IMR-90 (cell line): ENCODE measurements at regions not wholly inside any gene's neighbourhood (a gene's known extent, or its start where the extent isn't known, plus 50 kb on each side); places are given as distances from the start of the nearest gene placed in this dataset.

Experiments used
- ATAC-seq: fragments of 200-7000 bp; cut with Tn5 transposase; 2 replicates; pipeline ENCODE4 v1.9.1; 2020; ENCODE audit warnings: low read depth, mild to moderate bottlenecking, moderate library complexity
- BruUV-seq: library from RNA; stranded (reverse); fragments of 400-500 nt; replicated peaks from 2 replicates; lab custom pipeline; 2021; lab: Mats Ljungman, UMichigan
- CTCF ChIA-PET: fragments of 300-600 bp; formaldehyde crosslinking; extraction: SDS; loops from one replicate; lab custom pipeline; 2021; ENCODE audit warnings: antibody characterized with exemption; lab: Yijun Ruan, JAX
- POLR2A ChIA-PET: fragments of 300-600 bp; sonication (Branson Sonifier 250); formaldehyde crosslinking; loops from one replicate; lab custom pipeline; 2022; ENCODE audit warnings: antibody characterized with exemption; ENCODE audit not compliant: unreplicated experiment; lab: Charles Lee
- DNase-seq: peaks from one replicate; pipeline ENCODE4 v3.0.0; 2013
- H2AFZ ChIP-seq: replicated peaks from 2 replicates; pipeline ENCODE3; 2013; ENCODE audit warnings: low read length, mild to moderate bottlenecking; ENCODE audit not compliant: poor library complexity
- H2AK5ac ChIP-seq: 2 replicates; pipeline ENCODE4 v1.6.1; 2013; ENCODE audit warnings: low read depth, low read length, inconsistent platforms
- H2AK9ac ChIP-seq: replicated peaks from 2 replicates; pipeline ENCODE3; 2013; ENCODE audit warnings: mild to moderate bottlenecking, low read depth, low read length, moderate library complexity; ENCODE audit not compliant: poor library complexity
- H2BK120ac ChIP-seq: 2 replicates; pipeline ENCODE4 v1.6.1; 2013; ENCODE audit warnings: low read depth, low read length, inconsistent platforms
- H2BK15ac ChIP-seq: 3 replicates; pipeline ENCODE4 v1.6.1; 2013; ENCODE audit warnings: low read depth, low read length, inconsistent platforms
- H2BK20ac ChIP-seq: 2 replicates; pipeline ENCODE4 v1.6.1; 2013; ENCODE audit warnings: low read depth, mild to moderate bottlenecking, inconsistent platforms, low read length, moderate library complexity
- H2BK5ac ChIP-seq: 2 replicates; pipeline ENCODE4 v1.6.1; 2013; ENCODE audit warnings: mild to moderate bottlenecking, low read depth, low read length, inconsistent platforms; ENCODE audit not compliant: poor library complexity, severe bottlenecking
- H3K14ac ChIP-seq: replicated peaks from 2 replicates; pipeline ENCODE4 v1.6.1; 2013; ENCODE audit warnings: low read depth, low read length, inconsistent platforms
- H3K18ac ChIP-seq: 2 replicates; pipeline ENCODE4 v1.6.1; 2013; ENCODE audit warnings: low read depth, low read length, control low read depth
- H3K23ac ChIP-seq: 2 replicates; pipeline ENCODE4 v1.6.1; 2013; ENCODE audit warnings: low read depth, low read length, inconsistent platforms
- H3K27ac ChIP-seq: 2 replicates; pipeline ENCODE4 v1.5.1; 2013; ENCODE audit warnings: mild to moderate bottlenecking, control low read depth, low read length; ENCODE audit not compliant: insufficient read depth
- H3K27me3 ChIP-seq: 2 replicates; pipeline ENCODE4 v1.6.1; 2013; ENCODE audit warnings: low read length; ENCODE audit not compliant: control insufficient read depth, insufficient read depth
- H3K36me3 ChIP-seq: 2 replicates; pipeline ENCODE4 v1.6.1; 2013; ENCODE audit warnings: low read length, mixed read lengths; ENCODE audit not compliant: control insufficient read depth, insufficient read depth
- H3K4ac ChIP-seq: 2 replicates; pipeline ENCODE4 v1.6.1; 2013; ENCODE audit warnings: low read depth, low read length, inconsistent platforms
- H3K4me1 ChIP-seq: 2 replicates; pipeline ENCODE4 v1.6.1; 2013; ENCODE audit warnings: low read length, mixed read lengths; ENCODE audit not compliant: control insufficient read depth, insufficient read depth
- H3K4me2 ChIP-seq: 2 replicates; pipeline ENCODE4 v1.6.1; 2013; ENCODE audit warnings: low read depth, mild to moderate bottlenecking, control low read depth, low read length, moderate library complexity
- H3K4me3 ChIP-seq: 2 replicates; pipeline ENCODE4 v1.5.1; 2013; ENCODE audit warnings: low read depth, mild to moderate bottlenecking, control low read depth, low read length, moderate library complexity; ENCODE audit not compliant: insufficient read depth
- H3K56ac ChIP-seq: 2 replicates; pipeline ENCODE4 v1.6.1; 2013; ENCODE audit warnings: low read length, inconsistent platforms; ENCODE audit not compliant: insufficient read depth; ENCODE audit errors: extremely low read depth
- H3K79me1 ChIP-seq, 2 experiments: 2 replicates each; pipeline ENCODE4 v1.6.1; 2013; ENCODE audit warnings: low read length in 2 of 2, inconsistent platforms in 1 of 2, low read depth in 1 of 2
- H3K9ac ChIP-seq: 2 replicates; pipeline ENCODE4 v1.6.1; 2013; ENCODE audit warnings: low read depth, low read length, control low read depth
- H3K9me1 ChIP-seq: 2 replicates; pipeline ENCODE4 v1.6.1; 2013; ENCODE audit warnings: low read length, inconsistent platforms; ENCODE audit not compliant: insufficient read depth
- H3K9me3 ChIP-seq: 2 replicates; pipeline ENCODE4 v1.6.1; 2013; ENCODE audit warnings: low read length; ENCODE audit not compliant: control insufficient read depth, insufficient read depth
- H4K20me1 ChIP-seq: 2 replicates; pipeline ENCODE4 v1.6.1; 2013; ENCODE audit warnings: low read length, inconsistent platforms; ENCODE audit not compliant: insufficient read depth
- H4K5ac ChIP-seq: 2 replicates; pipeline ENCODE4 v1.6.1; 2013; ENCODE audit warnings: mild to moderate bottlenecking, low read depth, low read length, control low read depth
- H4K8ac ChIP-seq, 2 experiments: 2 replicates each; pipeline ENCODE4 v1.6.1; 2013; ENCODE audit warnings: low read depth in 2 of 2, low read length in 2 of 2, control low read depth in 1 of 2, inconsistent platforms in 1 of 2
- H4K91ac ChIP-seq: 2 replicates; pipeline ENCODE4 v1.6.1; 2013; ENCODE audit warnings: low read depth, low read length, inconsistent platforms; ENCODE audit not compliant: insufficient read depth
- MXI1 ChIP-seq: IDR thresholded peaks from 2 replicates; pipeline ENCODE4 v1.6.1; 2012; ENCODE audit warnings: low read depth, mild to moderate bottlenecking, low read length, moderate library complexity, borderline replicate concordance
- NFE2L2 ChIP-seq: fragments of 150-350 bp; IDR thresholded peaks from 2 replicates; pipeline ENCODE4 v1.6.1; 2016; ENCODE audit warnings: low read depth, mild to moderate bottlenecking, low read length
- RCOR1 ChIP-seq: IDR thresholded peaks from 2 replicates; pipeline ENCODE4 v1.6.1; 2012; ENCODE audit warnings: mild to moderate bottlenecking, low read length, improper control_type of control experiment; ENCODE audit not compliant: insufficient replicate concordance
- WGBS, 2 experiments: methylation state at CpG; one replicate each; pipeline versions ENCODE4 v1.1.5 to v1.1.7; 2013; ENCODE audit warnings: missing lambda C conversion rate in 2 of 2; ENCODE audit not compliant: insufficient read length in 1 of 2; ENCODE audit errors: extremely low coverage in 2 of 2; 5-methylcytosine and 5-hydroxymethylcytosine counted together
- dilution Hi-C: fragments of 300-500 bp; cut with HindIII; formaldehyde crosslinking; loops from one replicate; pipeline ENCODE4 v1.14.3; 2018; ENCODE audit warnings: low sequenced_read_pairs; ENCODE audit not compliant: unreplicated experiment
- in situ Hi-C: fragments of 300-500 bp; cut with MboI; formaldehyde crosslinking; loops from 3 replicates; pipeline ENCODE4 v1.14.3; 2019; ENCODE audit warnings: low sequenced_read_pairs, inconsistent platforms, mixed read lengths
- intact Hi-C: fragments of 100-400 bp; cut with micrococcal nuclease; formaldehyde crosslinking; loops from 2 replicates; pipeline ENCODE4 v1.10.0; 2022

DNA sequence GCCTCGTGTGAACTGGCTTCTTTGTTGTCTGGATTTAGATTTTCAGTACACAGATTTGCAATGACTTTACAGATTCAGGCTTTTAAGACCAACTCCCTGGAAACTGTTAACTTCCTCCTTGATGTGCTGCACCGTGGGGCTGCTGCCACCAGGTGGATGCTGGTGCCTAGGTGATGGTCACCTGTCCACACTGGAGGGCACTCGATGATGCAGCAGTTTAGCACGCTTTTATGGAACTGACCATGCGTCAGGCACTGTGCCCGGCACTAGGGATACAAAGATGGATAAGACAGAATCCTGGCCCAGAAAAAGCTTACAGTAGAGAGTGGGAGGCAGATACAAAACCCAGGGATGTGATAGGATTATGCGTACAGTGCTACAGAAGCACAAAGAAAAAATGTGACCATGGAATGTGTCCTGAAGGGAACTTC lies 180.7 kb downstream of the CEP135 start:
- Histone ChIP-seq H2BK120ac (no peak overlapping the region), H4K20me1 (no peaks in the 10 kb centered on the region), H4K5ac (no peak overlapping the region), H2AFZ (no peak overlapping the region), H2BK5ac (no peak overlapping the region), H3K4me3 (no peak overlapping the region), H2AK5ac (no peak overlapping the region), H3K4me1 (no peaks in the 10 kb centered on the region; the same call in 1 of the 2 replicates), H3K27me3 (no peaks in the 10 kb centered on the region), H3K27ac (no peak overlapping the region), H4K8ac (no peak overlapping the region), H3K9me3 (no peaks in the 10 kb centered on the region), H2AK9ac (no peak overlapping the region), H3K23ac (no peak overlapping the region), H4K91ac (no peak overlapping the region), H3K56ac (no peak overlapping the region), H3K9ac (no peak overlapping the region), H3K4me2 (no peak overlapping the region), H2BK20ac (no peak overlapping the region), H3K9me1 (no peaks in the 10 kb centered on the region), H3K79me1 (no peaks in the 10 kb centered on the region), H3K36me3 (no peaks in the 10 kb centered on the region), H3K18ac (no peak overlapping the region), H3K14ac (no peak overlapping the region), H3K4ac (no peak overlapping the region), H2BK15ac (no peak overlapping the region)
- DNase-seq (no peak), ATAC-seq (no peak)
- TF ChIP-seq RCOR1 (no peak), MXI1 (no peak), NFE2L2 (no peak)
- dilution Hi-C loops (no loop called here), in situ Hi-C loops (no loop called here), intact Hi-C loops (no loop called here)
- POLR2A ChIA-PET = no interaction called here
- CTCF ChIA-PET = no interaction called here
- WGBS, 2 experiments = 70% methylated on average over 2 of the region's 7 CpGs; no CpG with 5 or more reads in 1 of the 2 experiments
- no TSS peak for BruUV-seq
